HG03575 (cell line): ENCODE measurements at regions not wholly inside any gene's neighbourhood (a gene's known extent, or its start where the extent isn't known, plus 50 kb on each side); places are given as distances from the start of the nearest gene placed in this dataset.
"Not testable (repeated sequence)": the region's sequence is repeated elsewhere in the genome, so short reads cannot be mapped to it uniquely, and the experiment has no call there.

Experiments
- ATAC-seq: cut with Tn5 transposase; IDR thresholded peaks from one replicate; pipeline ENCODE4 v1.9.1; 2021; ENCODE audit not compliant: unreplicated experiment, insufficient number of reproducible peaks, low FRiP score; ENCODE audit errors: extremely low read depth

GRCh38 chr5:102554082-102554481 lies 55.3 kb upstream of the SLCO6A1 start:
- ATAC-seq = no peak

- ATAC-seq = no peak
Measured at GRCh38 chr5:102554728-102555127, 55.9 kb upstream of the SLCO6A1 start.

DNA sequence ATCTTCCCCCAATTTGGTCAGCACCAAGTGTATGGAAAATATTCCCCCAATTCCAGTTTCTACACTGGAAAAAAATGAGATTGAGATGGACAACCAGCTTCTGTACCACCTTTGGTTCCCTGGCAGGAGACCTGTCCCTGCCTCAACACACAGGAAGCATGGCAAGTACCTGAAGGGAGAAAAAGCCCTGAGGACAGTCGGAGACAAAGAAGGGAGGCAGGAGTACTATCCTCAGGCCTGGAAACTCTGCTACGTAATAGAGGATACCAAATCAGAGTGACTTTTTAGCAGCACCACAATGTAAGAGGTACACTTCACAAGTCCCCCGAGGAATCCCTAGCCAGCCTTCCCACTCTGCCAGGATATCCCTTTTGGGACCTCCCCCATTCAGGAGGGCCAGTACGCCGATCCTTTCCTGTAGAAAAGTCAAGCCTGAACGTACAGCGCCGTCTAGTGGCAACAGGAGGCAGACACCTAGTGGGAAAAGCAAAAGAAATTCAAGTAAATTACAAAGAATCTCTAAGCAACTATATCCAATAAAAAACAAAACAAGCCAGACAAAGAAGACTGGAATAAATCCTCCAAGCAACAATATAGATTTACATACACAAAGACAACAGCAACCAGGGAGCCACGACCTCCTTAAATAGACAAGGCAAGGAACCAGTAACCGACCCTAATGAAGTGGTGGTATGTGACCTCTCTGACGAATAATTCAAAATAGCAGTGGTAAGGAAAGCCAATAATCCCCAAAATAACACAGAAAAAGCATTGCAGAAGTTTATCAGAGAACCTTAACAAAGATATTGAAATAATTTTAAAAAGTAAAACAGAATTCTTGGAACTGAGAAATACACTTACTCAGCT lies 63.3 kb upstream of the SLCO6A1 start:
- no peak for ATAC-seq

DNA sequence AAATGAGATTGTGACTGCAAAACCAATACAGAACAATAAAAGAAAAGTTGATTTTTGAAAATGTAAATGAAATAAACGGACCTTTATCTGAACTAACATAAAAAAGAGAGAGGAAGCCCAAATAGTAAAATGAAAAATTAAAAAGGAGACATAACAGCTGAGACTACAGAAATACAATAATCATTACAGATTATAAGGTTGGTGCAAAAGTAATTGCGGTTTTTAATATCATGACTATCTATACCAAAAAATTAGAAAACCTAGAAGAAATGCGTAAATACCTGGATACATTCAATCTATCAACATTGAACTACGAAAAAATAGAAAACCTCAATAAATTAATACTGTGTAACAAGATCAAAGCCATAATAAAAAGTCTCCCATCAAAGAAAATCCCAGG lies 71.9 kb upstream of the SLCO6A1 start:
- no peak for ATAC-seq

- no peak for ATAC-seq
Measured at GRCh38 chr5:102578362-102578761, 79.6 kb upstream of the SLCO6A1 start.

DNA sequence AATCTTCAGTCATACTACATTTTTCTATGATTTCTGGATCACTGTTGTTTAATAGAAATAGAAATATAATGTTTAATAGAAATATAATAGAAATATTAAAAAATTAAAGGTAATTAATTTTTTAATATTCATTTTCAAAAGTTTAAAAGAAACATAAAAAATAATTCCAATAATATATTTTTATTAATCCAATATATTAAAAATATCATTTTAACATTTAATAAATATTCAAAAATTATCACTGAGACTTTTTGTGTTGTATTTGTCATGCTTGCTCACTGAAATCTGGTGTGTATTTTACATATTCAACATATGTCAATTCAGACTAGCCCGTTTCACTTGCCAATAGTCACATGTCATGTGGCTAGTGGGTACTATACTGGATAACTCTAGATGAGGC lies 80.6 kb upstream of the SLCO6A1 start:
- no peak for ATAC-seq

GRCh38 chr5:102581011-102581410 lies 82.2 kb upstream of the SLCO6A1 start:
- no peak for ATAC-seq

- ATAC-seq = no peak
Measured at GRCh38 chr5:102582696-102583095, 83.9 kb upstream of the SLCO6A1 start.

DNA sequence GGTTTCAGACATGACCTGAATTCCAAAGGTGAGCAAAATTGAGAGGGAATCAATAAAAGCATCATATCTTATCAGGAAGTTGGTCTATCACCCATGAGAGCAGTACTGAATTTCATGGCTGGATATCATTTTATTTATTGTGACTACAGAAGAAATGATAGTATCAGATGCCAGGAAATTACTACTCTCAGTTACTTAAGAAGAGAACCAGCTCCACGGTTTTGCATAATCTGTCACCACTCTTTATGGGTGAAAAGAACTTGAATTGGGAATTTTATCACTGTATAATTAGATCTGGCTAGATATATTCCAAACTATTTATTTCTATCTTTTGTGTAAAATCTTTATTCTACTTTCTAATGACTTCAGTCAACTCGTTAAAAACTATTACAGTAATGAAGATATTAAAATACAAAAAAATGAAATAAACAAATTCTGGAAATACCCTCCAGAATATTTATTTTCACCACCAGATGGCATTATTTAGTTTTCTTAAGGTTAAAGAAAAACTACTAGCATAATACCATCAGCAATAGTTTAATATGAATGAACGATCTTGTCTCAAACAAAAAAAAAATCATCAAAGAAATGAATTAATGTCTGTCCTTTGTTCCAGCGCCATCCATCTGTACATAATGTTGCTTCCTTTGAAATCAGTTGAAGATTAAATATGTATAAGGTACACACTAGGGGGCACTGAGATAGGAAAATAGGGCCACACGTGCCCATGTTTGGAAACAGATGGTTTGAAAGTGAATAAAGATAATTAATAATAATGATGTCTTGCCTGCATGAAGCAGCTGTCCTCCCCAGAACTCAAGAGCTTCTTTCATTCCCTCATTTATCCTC lies 84.7 kb upstream of the SLCO6A1 start:
- ATAC-seq = no peak

DNA sequence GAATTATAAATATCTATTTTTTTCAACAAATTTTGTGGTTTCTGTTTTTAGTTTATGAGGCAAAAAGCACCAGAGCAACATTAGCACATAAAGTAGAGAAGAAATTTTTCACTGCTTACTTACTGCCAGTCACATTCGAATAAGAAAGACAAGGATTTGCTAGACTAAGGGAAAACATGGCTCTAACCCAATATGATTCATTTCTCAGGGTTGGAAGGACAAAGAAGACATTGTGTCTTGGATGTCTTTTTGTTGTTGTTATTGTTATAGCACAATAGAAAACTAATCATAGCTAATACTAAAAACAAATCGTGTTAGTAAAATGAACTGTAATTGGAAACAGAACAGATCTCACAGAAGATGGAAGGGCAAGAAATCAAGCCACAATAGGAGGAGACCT lies 90.9 kb upstream of the SLCO6A1 start:
- no peak for ATAC-seq

- ATAC-seq = no peak
Measured at GRCh38 chr5:102590467-102590866, 91.7 kb upstream of the SLCO6A1 start.

DNA sequence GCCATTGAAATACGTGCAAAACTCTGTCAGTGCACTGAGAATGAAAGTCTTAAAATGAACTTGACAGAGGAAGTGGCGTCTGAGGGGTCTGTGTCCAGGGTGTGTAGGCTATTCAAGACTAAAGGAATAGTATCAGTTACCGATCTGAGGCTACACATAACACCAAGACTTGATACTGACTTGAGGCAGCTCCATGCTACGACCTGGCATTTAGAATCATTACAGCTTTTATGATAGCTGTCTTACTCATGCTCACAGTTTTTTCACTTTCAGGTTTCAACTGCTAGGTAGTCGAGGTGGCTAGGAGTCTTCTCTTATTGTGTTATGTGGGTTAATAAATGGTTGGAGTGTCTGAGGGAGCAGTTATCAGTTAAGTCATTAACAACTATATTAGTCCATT lies 92.8 kb upstream of the SLCO6A1 start:
- peak; percentile 80 for ATAC-seq

GRCh38 chr5:102592586-102592985 lies 93.8 kb upstream of the SLCO6A1 start:
- not testable (repeated sequence) for ATAC-seq

- ATAC-seq = no peak
Measured at GRCh38 chr5:102594192-102594591, 95.4 kb upstream of the SLCO6A1 start.

DNA sequence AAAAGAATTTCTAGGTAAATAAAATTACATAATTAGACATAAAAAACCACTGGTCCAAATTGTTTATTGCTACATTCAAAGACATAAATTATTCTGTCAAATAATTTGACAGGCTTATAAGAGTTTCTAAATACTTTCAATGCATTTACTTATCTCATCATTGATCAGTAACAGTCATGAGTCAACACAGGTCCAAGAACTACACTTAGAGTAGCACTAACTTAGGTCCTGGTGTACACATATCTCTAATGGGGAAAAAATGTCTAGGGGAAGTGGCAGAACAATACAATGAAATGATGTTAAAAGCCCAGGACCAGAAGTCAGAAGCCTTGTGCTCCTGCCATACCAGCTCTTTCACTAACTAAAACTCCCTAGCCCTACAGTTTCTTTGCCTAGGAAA lies 96.5 kb upstream of the SLCO6A1 start:
- no peak for ATAC-seq

- peak; percentile 42 for ATAC-seq
Measured at GRCh38 chr5:102596113-102596512, 97.3 kb upstream of the SLCO6A1 start.

DNA sequence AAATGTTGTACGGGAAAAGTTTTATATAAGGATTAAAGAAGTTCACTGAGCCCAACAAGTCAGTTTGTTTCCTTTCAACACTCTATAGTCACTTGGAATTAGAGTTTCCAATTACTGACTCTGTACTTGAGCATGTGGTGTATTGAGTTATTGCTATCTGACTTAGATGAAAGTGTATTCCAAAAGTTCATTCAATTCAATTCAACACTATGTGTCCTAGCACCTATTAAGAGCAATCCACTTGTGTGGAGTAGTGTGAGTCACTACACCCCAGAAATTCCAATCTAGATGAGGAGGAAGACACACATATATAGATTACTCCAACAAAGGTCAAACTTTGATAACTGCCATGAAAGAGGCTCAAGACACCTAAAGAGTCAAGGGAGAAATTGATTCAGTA lies 98.2 kb upstream of the SLCO6A1 start:
- ATAC-seq = no peak

GRCh38 chr5:102599289-102599688 lies 100.5 kb upstream of the SLCO6A1 start:
- ATAC-seq = no peak

GRCh38 chr5:102600964-102601363 lies 102.2 kb upstream of the SLCO6A1 start:
- no peak for ATAC-seq

DNA sequence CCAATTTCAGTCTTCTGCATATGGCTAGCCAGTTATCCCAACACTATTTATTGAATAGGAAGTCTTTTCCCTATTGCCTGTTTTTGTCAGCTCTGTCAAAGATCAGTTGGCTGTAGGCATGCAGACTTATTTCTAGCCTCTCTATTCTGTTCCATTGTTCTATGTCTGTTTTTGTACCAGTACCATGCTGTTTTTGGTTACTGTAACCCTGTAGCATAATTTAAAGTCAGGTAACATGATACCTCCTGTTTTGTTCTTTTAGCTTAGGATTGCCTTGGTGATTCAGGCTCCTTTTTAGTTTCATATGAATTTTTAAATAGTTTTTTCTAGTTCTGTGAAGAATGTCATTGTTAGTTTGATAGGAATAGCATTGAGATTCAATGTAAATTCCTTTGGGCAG lies 104.9 kb upstream of the SLCO6A1 start:
- ATAC-seq = no peak
